ENCODE measurements at regions not wholly inside any gene's neighbourhood (a gene's known extent, or its start where the extent isn't known, plus 50 kb on each side); places are given as distances from the start of the nearest gene placed in this dataset.

GRCh38 chr4:124199185-124199584 is 513.3 kb downstream of the ANKRD50 start:
- no peaks in the 10 kb centered on the region for H3K36me3 ChIP-seq (ENCODE audit: control insufficient read depth in 1 of 2, insufficient read depth in 2 of 2, low read length in 2 of 2)
- H3K9me3 ChIP-seq (ENCODE audit: control insufficient read depth in 1 of 2, low read length in 2 of 2), result no peaks in the 10 kb centered on the region
- no peak overlapping the region for H3K27ac ChIP-seq (ENCODE audit: low read length)
- H3K4me3 ChIP-seq (ENCODE audit: low read depth in 1 of 2, low read length in 2 of 2), result no peak overlapping the region
- peaks cover 0 to 4% of the 10 kb centered on the region in 2 donors for H3K4me1 ChIP-seq (ENCODE audit: control insufficient read depth in 1 of 2, insufficient read depth in 2 of 2, low read length in 2 of 2)
- no peaks in the 10 kb centered on the region for H3K27me3 ChIP-seq (ENCODE audit: low read depth, low read length)

GRCh38 chr4:124199755-124200154 is 512.8 kb downstream of the ANKRD50 start:
- Histone ChIP-seq H3K27ac (ENCODE audit: low read length) (no peak overlapping the region), H3K27me3 (ENCODE audit: low read depth, low read length) (no peaks in the 10 kb centered on the region), H3K4me1 (ENCODE audit: control insufficient read depth in 1 of 2, insufficient read depth in 2 of 2, low read length in 2 of 2) (peaks cover 0 to 4% of the 10 kb centered on the region in 2 donors)

GRCh38 chr4:124201636-124202035 is 510.9 kb downstream of the ANKRD50 start:
- no peak overlapping the region for H3K27ac ChIP-seq (ENCODE audit: low read length)
- H3K4me3 ChIP-seq (ENCODE audit: low read depth in 1 of 2, low read length in 2 of 2), result no peak overlapping the region
- H3K27me3 ChIP-seq (ENCODE audit: low read depth, low read length), result no peaks in the 10 kb centered on the region
- H3K9me3 ChIP-seq (ENCODE audit: control insufficient read depth in 1 of 2, low read length in 2 of 2), result no peaks in the 10 kb centered on the region
- no peaks in the 10 kb centered on the region for H3K36me3 ChIP-seq (ENCODE audit: control insufficient read depth in 1 of 2, insufficient read depth in 2 of 2, low read length in 2 of 2)
- peaks cover 0 to 4% of the 10 kb centered on the region in 2 donors for H3K4me1 ChIP-seq (ENCODE audit: control insufficient read depth in 1 of 2, insufficient read depth in 2 of 2, low read length in 2 of 2)

More at GRCh38 chr4:124199755-124200154, 512.8 kb downstream of the ANKRD50 start:
- Histone ChIP-seq H3K9me3 (ENCODE audit: control insufficient read depth in 1 of 2, low read length in 2 of 2) (no peaks in the 10 kb centered on the region), H3K4me3 (ENCODE audit: low read depth in 1 of 2, low read length in 2 of 2) (no peak overlapping the region), H3K36me3 (ENCODE audit: control insufficient read depth in 1 of 2, insufficient read depth in 2 of 2, low read length in 2 of 2) (no peaks in the 10 kb centered on the region)

GRCh38 chr4:124202099-124202498 is 510.4 kb downstream of the ANKRD50 start:
- H3K4me3 ChIP-seq (ENCODE audit: low read depth in 1 of 2, low read length in 2 of 2), result no peak overlapping the region
- peaks cover 0 to 4% of the 10 kb centered on the region in 2 donors for H3K4me1 ChIP-seq (ENCODE audit: control insufficient read depth in 1 of 2, insufficient read depth in 2 of 2, low read length in 2 of 2)
- no peaks in the 10 kb centered on the region for H3K9me3 ChIP-seq (ENCODE audit: control insufficient read depth in 1 of 2, low read length in 2 of 2)
- H3K36me3 ChIP-seq (ENCODE audit: control insufficient read depth in 1 of 2, insufficient read depth in 2 of 2, low read length in 2 of 2), result no peaks in the 10 kb centered on the region
- no peak overlapping the region for H3K27ac ChIP-seq (ENCODE audit: low read length)
- H3K27me3 ChIP-seq (ENCODE audit: low read depth, low read length), result no peaks in the 10 kb centered on the region

GRCh38 chr4:124203613-124204238 is 508.8 kb downstream of the ANKRD50 start:
- Histone ChIP-seq H3K36me3 (ENCODE audit: control insufficient read depth in 1 of 2, insufficient read depth in 2 of 2, low read length in 2 of 2) (no peaks in the 10 kb centered on the region), H3K27me3 (ENCODE audit: low read depth, low read length) (no peaks in the 10 kb centered on the region), H3K9me3 (ENCODE audit: control insufficient read depth in 1 of 2, low read length in 2 of 2) (no peaks in the 10 kb centered on the region), H3K4me1 (ENCODE audit: control insufficient read depth in 1 of 2, insufficient read depth in 2 of 2, low read length in 2 of 2) (peaks cover 0 to 4% of the 10 kb centered on the region in 2 donors), H3K4me3 (ENCODE audit: low read depth in 1 of 2, low read length in 2 of 2) (no peak overlapping the region), H3K27ac (ENCODE audit: low read length) (no peak overlapping the region)

GRCh38 chr4:124206779-124207605 is 505.5 kb downstream of the ANKRD50 start:
- Histone ChIP-seq H3K36me3 (ENCODE audit: control insufficient read depth in 1 of 2, insufficient read depth in 2 of 2, low read length in 2 of 2) (no peaks in the 10 kb centered on the region), H3K4me1 (ENCODE audit: control insufficient read depth in 1 of 2, insufficient read depth in 2 of 2, low read length in 2 of 2) (peaks cover 0 to 4% of the 10 kb centered on the region in 2 donors), H3K9me3 (ENCODE audit: control insufficient read depth in 1 of 2, low read length in 2 of 2) (no peaks in the 10 kb centered on the region), H3K27me3 (ENCODE audit: low read depth, low read length) (no peaks in the 10 kb centered on the region), H3K4me3 (ENCODE audit: low read depth in 1 of 2, low read length in 2 of 2) (no peak overlapping the region), H3K27ac (ENCODE audit: low read length) (no peak overlapping the region)

GRCh38 chr4:124209211-124209610 is 503.3 kb downstream of the ANKRD50 start:
- Histone ChIP-seq H3K27me3 (ENCODE audit: low read depth, low read length) (no peaks in the 10 kb centered on the region), H3K36me3 (ENCODE audit: control insufficient read depth in 1 of 2, insufficient read depth in 2 of 2, low read length in 2 of 2) (no peaks in the 10 kb centered on the region), H3K9me3 (ENCODE audit: control insufficient read depth in 1 of 2, low read length in 2 of 2) (no peaks in the 10 kb centered on the region), H3K4me1 (ENCODE audit: control insufficient read depth in 1 of 2, insufficient read depth in 2 of 2, low read length in 2 of 2) (peaks cover 0 to 4% of the 10 kb centered on the region in 2 donors), H3K4me3 (ENCODE audit: low read depth in 1 of 2, low read length in 2 of 2) (no peak overlapping the region), H3K27ac (ENCODE audit: low read length) (no peak overlapping the region)

GRCh38 chr4:124209626-124210025 is 502.9 kb downstream of the ANKRD50 start:
- Histone ChIP-seq H3K4me3 (ENCODE audit: low read depth in 1 of 2, low read length in 2 of 2) (no peak overlapping the region), H3K27me3 (ENCODE audit: low read depth, low read length) (no peaks in the 10 kb centered on the region), H3K36me3 (ENCODE audit: control insufficient read depth in 1 of 2, insufficient read depth in 2 of 2, low read length in 2 of 2) (no peaks in the 10 kb centered on the region), H3K9me3 (ENCODE audit: control insufficient read depth in 1 of 2, low read length in 2 of 2) (no peaks in the 10 kb centered on the region), H3K4me1 (ENCODE audit: control insufficient read depth in 1 of 2, insufficient read depth in 2 of 2, low read length in 2 of 2) (peaks cover 0 to 4% of the 10 kb centered on the region in 2 donors), H3K27ac (ENCODE audit: low read length) (no peak overlapping the region)

GRCh38 chr4:124210746-124211145 is 501.8 kb downstream of the ANKRD50 start:
- Histone ChIP-seq H3K4me1 (ENCODE audit: control insufficient read depth in 1 of 2, insufficient read depth in 2 of 2, low read length in 2 of 2) (peaks cover 0 to 4% of the 10 kb centered on the region in 2 donors), H3K36me3 (ENCODE audit: control insufficient read depth in 1 of 2, insufficient read depth in 2 of 2, low read length in 2 of 2) (no peaks in the 10 kb centered on the region), H3K27me3 (ENCODE audit: low read depth, low read length) (no peaks in the 10 kb centered on the region), H3K9me3 (ENCODE audit: control insufficient read depth in 1 of 2, low read length in 2 of 2) (no peaks in the 10 kb centered on the region), H3K4me3 (ENCODE audit: low read depth in 1 of 2, low read length in 2 of 2) (no peak overlapping the region), H3K27ac (ENCODE audit: low read length) (no peak overlapping the region)

- Histone ChIP-seq H3K4me3 (ENCODE audit: low read depth in 1 of 2, low read length in 2 of 2) (no peak overlapping the region), H3K9me3 (ENCODE audit: control insufficient read depth in 1 of 2, low read length in 2 of 2) (no peaks in the 10 kb centered on the region), H3K27ac (ENCODE audit: low read length) (no peak overlapping the region), H3K36me3 (ENCODE audit: control insufficient read depth in 1 of 2, insufficient read depth in 2 of 2, low read length in 2 of 2) (no peaks in the 10 kb centered on the region), H3K4me1 (ENCODE audit: control insufficient read depth in 1 of 2, insufficient read depth in 2 of 2, low read length in 2 of 2) (peaks cover 0 to 4% of the 10 kb centered on the region in 2 donors), H3K27me3 (ENCODE audit: low read depth, low read length) (no peaks in the 10 kb centered on the region)
These were observed 499.5 kb downstream of the ANKRD50 start for GRCh38 chr4:124212815-124213630.

GRCh38 chr4:124219389-124219788 is 493.1 kb downstream of the ANKRD50 start:
- H3K9me3 ChIP-seq (ENCODE audit: control insufficient read depth in 1 of 2, low read length in 2 of 2), result no peaks in the 10 kb centered on the region
- no peak overlapping the region for H3K27ac ChIP-seq (ENCODE audit: low read length)
- no peak overlapping the region for H3K4me3 ChIP-seq (ENCODE audit: low read depth in 1 of 2, low read length in 2 of 2)
- H3K4me1 ChIP-seq (ENCODE audit: control insufficient read depth in 1 of 2, insufficient read depth in 2 of 2, low read length in 2 of 2), result no peaks in the 10 kb centered on the region
- H3K27me3 ChIP-seq (ENCODE audit: low read depth, low read length), result no peaks in the 10 kb centered on the region
- H3K36me3 ChIP-seq (ENCODE audit: control insufficient read depth in 1 of 2, insufficient read depth in 2 of 2, low read length in 2 of 2), result no peaks in the 10 kb centered on the region
